ENCODE measurements at regions not wholly inside any gene's neighbourhood (a gene's known extent, or its start where the extent isn't known, plus 50 kb on each side); places are given as distances from the start of the nearest gene placed in this dataset.

DNA sequence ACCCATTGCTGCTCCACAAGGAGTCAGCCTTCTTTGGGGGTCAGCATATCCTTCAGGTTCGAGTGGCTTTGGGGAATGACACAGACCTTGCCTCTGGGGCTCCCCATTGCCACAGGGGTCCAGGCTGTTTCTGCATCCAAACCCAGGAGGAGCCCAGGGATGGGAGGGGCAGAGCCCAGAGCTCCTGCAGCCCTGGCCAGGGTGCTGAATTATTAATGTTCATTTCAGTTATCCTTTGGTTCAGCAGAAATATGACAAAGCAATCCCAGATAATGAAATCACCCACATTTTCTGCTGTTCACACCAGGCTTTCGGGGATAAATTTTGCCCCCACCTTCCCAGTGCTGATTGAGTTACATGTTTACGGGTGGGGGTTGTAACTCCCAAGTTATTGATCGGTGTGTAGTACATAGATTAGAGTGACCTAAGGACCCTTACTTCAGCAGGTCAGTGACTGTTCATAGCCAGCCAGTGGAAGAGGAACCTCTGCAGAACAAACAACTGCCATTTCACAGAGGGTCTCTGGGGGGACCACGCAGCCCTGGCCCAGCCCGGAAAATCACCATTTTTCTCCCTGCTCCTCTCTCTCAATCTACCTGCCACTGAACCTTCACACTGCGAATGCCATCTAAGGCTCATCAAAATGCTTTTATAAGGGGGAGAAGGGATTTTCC, 240.3 kb upstream of the N4BP1 start:
- in situ Hi-C loops (cut with MboI; ENCODE audit: low sequenced_read_pairs) = no loop called here

DNA sequence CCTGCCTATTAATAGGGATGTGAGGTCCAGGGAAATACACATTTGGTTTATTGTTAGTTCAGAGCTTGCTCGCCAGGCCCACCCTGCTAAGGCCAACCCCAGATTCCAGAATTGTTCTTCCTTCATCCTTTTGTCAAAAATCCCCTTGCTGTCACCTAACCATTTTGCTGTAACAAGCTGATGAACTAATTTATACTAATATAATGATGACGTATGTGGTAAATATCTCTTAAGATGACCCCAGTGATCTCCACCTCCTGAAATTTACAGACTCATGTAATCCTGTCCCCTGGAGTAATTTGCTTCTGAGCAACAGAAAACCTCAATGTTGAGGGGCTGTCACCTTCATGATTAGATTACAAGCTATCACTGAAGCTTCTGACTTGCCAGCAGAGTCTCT, 236.3 kb upstream of the N4BP1 start:
- in situ Hi-C loops (cut with MboI; ENCODE audit: low sequenced_read_pairs) = no loop called here

DNA sequence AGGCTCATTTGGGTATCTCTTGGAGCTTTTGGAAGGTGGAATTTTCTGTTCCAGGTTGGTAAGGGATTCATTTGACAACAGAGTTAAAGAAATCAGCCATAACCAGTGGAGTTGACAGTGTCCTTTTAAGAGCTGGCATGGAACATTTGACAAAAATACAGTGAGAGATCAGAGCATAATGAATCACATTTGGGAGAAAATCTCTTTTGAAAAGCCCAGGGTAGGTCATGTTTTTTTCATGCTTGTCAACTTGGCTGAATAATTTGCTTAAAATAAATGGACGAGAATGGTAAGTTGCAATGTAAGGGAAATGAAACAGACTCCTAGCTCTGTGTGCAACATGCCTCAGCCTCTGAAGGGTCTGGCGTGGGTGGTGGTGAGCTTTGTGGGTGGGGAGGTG, 235.3 kb upstream of the N4BP1 start:
- in situ Hi-C loops (cut with MboI; ENCODE audit: low sequenced_read_pairs) = no loop called here

DNA sequence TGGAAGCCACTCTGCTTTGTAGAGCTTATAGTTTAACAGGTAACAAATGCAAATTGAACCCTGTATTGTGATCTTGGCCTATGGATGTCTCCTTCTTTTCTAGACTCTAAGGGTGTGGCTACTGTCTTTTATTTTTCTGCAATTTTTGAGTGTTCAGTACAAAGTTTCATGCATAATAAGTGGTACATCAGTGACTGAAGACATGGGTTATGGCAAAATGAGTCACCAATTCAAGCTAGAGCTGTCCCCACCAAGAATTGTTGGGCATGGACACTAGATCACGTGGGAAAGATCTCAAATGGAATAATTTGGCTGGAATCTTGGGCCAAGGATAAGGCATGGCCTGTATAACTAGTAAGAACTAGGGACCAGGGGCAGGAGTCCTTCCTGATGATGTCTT, 228.4 kb upstream of the N4BP1 start:
- in situ Hi-C loops (cut with MboI; ENCODE audit: low sequenced_read_pairs) = no loop called here

DNA sequence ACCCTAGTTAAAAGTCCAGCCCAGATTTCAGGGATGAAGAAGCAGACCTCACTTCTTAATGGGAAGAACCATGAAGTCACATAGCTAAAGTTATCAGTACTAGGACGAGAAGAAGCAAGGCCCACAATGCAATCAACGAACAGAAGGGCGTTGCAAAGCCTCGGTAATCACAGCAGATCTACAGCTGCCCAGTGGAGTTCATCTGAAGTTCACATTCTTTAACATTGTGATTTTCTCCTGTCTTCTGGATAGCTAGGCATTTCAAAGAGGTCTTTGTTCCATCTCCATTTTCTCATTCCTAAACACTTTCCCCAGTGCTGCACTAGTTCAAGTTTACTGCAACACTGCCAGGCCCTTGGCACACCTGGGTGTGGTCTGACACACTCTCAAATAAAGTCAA, 226.7 kb upstream of the N4BP1 start:
- in situ Hi-C loops (cut with MboI; ENCODE audit: low sequenced_read_pairs) = no loop called here

DNA sequence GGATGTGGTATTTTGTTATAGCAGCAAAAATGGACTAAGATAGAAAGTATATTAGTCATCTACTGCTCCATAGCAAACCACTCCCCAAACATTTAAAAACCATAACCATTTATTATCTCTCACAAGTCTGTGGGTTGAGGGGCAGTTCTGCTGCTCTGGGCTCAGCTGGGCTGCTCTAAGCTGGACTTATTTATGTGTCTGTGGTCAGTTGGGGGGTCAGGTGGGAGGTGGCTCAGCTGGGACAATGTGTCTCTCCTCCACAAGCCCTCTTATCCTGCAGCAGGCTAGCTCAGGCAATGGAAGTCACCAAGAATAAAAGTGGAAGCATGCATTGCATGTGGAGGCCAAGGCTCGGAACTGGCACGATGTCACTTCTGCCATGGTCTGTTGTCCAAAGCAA, 226.1 kb upstream of the N4BP1 start:
- in situ Hi-C loops (cut with MboI; ENCODE audit: low sequenced_read_pairs) = no loop called here

DNA sequence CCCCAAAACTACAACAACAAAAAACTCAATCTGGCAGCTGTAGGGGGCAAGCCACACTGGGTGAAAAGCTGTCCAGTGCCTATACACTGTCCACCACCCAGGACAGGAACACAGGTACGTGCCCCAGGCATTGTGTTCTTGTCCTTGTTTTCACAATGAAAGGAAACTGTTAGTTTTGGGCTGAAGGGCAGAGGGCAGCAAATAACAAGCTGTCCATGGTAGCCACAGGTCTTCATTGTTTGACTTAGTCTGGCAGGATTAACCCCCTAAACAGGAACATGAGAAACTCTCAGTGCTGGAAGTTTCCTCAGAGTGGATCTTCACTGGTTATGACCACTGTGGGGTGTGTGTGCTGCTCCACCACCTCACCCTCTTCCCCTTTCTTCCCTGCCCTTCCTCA, 224.6 kb upstream of the N4BP1 start:
- in situ Hi-C loops (cut with MboI; ENCODE audit: low sequenced_read_pairs) = no loop called here

DNA sequence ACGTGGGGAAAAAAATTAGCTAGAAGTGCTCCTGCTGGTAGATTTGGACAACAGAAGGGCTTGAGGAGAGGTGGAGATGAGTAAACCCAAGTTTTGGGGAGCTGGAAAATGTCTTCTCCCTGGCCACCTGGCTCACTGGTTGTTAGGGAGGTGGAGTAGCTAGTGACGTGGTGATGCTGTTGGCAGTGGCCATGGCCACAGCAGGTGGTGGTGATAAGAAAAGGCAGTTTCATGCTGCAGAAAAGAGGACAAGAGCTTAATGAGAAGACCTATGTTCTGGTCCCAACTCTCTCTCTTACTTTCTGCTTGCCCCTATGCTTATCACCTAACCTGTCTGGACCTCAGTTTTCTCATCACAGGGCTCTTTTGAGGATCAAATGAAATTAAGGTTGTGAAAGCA, 223.5 kb upstream of the N4BP1 start:
- in situ Hi-C loops (cut with MboI; ENCODE audit: low sequenced_read_pairs) = no loop called here

DNA sequence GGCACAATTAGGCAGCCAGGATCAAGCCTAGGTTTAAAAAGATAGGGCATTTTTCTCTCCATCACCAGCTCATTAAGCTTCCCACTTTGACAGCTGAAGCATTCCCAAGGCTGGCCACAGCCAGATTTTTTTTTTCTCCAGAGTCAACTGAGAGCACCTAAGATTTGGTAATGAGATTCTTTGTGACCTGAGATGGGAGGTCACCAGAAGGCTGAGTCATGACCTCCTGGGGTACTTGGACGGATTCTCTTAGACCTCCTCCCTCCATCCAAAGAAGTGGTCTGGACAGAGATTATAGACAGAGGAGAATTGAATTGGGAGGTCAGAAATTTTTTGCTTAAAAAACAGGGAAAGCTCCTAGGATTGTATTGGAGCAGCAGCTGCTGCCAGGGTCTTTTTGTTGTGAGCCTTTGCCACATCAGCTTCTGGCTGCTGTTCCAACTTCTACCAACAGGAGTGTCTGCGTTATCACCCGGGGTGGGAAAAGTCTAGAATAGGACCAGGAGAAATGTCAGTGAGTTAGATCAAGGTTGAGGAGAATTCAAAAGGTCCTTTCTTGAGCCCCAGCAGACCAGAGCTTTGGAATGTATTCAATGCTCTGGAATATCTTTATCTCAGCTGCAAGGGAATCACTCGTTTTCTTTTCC, 221.2 kb upstream of the N4BP1 start:
- in situ Hi-C loops (cut with MboI; ENCODE audit: low sequenced_read_pairs) = no loop called here

DNA sequence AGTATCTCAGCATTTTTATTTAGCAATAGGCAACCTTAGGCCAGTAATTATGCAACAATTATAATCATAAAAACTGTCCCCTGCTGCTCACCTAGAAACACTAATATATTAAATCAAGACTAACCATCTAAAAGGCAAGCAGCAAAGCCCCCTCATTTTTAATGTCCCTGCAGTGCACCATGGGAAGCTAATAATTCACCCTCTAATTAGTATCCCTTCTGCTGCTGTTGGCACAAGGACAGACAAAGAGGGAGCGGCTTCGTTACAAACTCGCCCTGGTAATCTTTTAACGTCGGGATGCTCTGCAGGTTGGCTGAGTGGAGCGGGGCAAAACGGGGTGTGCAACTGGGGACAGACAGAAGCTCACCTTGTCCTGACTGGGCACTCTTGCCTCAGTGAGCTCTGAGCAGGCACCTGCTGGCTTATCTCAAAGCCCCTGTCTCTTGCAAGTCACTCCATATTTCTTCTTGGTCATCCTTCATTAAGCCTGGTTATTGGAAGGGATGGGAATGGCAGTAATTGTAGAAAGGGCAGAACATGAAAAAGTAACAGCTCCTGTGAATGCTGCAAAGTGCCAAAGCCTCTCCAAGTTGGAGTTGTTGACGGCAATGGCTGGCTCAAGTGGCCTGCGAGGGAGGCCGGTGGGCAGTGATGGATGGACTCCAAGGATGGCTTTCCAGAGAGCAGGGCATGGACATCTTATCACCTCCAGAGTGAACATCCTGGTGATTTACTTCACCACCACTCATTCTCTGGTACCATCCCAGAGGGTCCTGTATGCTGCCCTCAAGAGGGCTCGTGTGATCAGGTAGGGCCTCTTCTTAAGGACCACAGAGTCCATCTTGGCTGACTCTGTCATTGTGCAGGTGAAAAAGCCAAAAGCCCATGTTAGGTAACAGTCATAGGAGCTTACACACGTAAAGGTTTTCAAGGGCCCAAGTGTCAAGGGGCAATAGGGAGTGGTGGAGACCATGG, 219.6 kb upstream of the N4BP1 start:
- in situ Hi-C loops (cut with MboI; ENCODE audit: low sequenced_read_pairs) = no loop called here

DNA sequence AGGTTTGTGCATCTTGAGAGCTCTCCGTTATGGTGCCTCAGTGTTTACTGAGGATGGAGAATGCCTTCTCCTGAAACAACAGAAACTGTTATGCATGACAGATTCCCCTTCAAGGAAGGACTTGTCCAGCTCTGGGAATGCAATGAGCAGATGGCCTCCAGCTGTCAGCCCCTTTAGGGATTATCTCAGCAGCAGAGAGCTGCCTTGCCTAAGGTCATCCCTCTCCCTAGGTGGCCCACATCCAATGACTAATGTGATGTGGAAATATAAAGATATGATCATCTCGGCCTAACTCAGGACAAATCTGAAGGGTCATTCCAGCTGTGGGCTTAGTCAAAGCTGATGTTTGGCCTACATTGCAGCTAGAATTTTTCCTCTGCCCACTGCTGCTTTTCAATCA, 214.3 kb upstream of the N4BP1 start:
- in situ Hi-C loops (cut with MboI; ENCODE audit: low sequenced_read_pairs) = no loop called here

DNA sequence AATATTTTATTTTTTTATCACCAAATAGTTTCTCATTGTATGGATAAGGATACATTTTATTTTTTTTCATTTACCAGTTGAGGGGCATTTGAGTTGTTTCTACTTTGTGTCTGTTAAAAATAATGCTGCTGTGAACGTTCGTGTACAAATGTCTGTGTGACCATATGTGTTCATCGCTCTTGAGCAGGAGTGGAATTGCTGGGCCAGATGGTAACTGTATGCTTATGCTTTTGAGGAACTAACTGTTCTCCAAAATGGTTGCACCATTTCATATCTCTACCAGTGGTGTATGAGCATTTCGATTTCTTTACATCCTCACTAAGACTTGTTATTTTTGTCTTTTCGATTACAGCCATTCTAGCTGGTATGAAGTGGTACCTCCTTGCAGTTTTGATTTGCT, 212.5 kb upstream of the N4BP1 start:
- in situ Hi-C loops (cut with MboI; ENCODE audit: low sequenced_read_pairs) = no loop called here

DNA sequence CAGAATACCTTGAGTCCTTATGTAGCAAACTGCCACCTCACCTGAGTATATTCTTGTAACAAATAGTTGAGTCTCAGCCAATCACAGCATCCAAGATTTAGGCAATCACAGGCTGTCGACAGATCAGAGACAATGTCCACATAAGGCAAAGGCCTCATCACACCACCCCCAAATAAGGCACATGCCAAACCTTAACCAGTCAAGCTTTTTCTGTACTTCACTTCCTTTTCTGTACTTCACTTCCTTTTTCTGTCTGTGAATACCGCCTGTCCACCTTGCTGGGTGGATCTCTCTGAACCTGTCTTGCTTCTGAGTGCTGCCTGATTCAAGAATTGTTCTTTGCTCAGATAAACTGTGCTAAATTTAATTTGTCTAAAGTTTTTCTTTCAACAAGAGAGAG, 210.4 kb upstream of the N4BP1 start:
- in situ Hi-C loops (cut with MboI; ENCODE audit: low sequenced_read_pairs) = no loop called here

DNA sequence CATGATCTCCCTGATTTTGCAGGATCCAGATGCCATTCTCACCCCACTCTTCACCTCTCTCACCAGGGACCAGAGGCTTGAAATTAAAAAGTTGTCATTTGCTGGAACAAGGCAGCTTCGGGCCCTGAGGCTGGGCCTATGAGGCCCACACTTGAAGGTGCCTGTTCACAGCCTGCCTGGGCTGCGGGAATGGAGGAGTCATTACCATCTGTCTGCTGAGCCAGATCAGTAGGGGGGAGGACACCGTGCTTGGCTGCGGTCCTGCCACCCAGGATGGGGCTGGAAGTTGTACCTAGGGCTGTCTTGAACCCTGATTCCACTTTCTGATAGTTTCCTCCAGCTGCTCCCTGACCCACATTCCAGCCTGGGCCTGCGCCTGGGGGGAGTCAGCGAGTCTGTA, 208.3 kb upstream of the N4BP1 start:
- in situ Hi-C loops (cut with MboI; ENCODE audit: low sequenced_read_pairs) = no loop called here

DNA sequence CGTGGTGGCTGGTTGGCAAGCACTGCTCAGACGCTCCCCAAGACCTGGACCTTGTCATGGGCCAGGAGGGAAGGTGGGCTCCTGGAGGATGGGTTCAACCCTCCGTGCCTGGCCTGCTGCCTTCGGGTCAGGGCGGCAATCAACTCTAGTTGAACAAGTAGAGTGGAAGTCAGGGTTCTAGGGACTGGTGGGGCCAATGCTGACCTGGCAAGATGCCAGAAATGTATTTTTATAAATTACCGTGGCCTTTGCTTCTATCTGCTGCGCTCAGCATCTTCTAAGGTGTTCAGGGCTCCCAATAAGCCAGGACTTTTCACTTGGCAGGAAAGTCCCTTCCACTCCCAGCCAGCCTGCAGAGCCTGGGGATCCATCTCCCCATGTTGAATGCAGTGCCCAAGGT, 207.1 kb upstream of the N4BP1 start:
- in situ Hi-C loops (cut with MboI; ENCODE audit: low sequenced_read_pairs) = no loop called here

DNA sequence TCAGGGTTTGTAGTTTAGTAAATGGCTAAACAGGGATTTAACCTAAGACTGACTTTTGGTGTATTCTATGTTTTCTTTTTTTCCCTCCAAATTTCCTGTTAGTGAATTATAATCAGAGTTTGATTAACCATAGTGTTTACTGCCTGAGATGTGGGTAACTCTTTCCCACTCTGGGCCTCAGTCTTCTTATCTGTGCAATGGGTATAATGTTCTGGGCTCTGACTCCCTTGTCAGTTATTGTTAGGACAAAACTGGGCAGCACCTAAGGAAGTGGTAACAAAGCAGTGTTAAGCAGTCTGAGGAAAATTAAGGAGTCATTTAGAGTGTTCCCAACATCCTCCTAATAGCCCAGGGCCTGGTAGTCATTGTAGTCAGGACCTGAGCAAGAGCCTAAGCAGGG, 206.4 kb upstream of the N4BP1 start:
- in situ Hi-C loops (cut with MboI; ENCODE audit: low sequenced_read_pairs) = no loop called here

DNA sequence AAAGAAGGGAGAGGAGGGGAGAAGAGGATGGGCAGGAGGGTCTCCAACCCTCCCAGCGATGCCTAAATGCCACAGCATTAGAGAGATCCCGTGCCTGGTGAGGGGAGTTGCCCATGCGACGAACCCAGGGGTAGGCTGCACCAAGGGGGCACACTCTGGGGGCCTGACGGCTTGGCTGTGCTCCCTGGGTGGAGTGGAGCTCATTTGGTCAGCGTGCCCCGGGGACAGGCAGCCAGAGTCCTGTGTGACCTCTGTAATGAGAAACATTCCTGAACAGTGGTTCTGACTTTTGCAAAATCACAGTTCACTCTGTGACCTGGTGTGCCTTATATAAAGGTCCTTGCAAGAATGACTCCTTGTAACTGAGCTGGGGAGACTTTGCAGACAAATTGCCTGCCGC, 205.0 kb upstream of the N4BP1 start:
- in situ Hi-C loops (cut with MboI; ENCODE audit: low sequenced_read_pairs) = no loop called here

DNA sequence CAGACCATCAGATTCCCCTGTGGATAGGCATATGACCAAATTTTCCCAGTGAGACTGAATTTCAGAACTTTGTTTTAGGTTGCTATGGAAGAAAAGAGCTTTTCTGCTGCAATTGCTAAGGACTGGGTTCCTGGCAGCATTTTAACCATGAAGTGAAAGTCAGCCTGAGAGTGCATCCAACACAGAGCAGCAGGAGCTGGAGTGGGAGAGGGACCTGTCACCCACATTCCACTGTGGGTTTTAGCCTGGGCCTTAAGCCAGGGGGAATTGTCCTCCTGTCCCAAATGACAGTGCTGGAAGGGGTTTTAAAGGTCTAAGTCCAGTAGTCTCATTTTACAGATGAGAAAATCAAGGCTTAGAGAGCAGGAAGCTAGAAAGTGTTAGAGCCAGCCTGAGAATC, 203.5 kb upstream of the N4BP1 start:
- in situ Hi-C loops (cut with MboI; ENCODE audit: low sequenced_read_pairs) = no loop called here

DNA sequence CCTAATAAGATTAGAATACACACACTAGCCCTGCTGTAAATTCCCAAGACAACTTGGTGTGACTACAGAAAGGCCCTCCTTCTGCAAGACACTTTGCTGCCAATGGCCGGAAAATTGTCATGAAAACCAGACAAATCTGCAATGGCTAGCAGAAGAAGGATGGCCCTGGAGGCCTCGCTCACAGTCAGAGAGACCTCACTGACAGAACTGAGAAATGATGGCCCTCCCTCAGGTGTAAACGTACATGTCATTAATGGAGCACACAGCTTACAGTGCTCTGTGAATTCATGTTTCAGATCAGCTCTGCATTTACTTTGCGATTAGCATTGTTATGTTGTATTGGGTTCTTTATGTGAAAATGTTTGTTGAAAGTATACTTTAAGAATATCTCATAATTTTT, 202.9 kb upstream of the N4BP1 start:
- in situ Hi-C loops (cut with MboI; ENCODE audit: low sequenced_read_pairs) = no loop called here

DNA sequence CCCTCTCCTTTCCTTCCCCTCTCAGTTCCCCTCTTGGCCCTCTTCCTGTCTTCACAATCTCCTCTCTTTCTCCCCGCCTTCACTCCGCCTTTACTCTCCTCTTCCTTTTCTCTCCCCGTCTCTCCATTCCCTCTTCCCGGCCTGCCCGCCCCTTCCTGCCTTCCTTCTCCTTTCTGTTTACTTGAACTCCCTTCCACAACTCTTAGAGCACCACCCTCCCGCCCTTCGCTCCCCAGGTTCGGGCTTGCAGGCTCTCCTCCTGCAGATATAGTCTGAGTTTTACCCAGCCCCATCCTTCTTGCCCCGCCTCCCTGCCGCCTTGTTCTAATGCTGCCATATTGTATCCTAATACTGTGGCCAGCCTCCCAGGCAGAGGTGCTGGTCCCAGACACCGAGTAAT, 201.5 kb upstream of the N4BP1 start:
- in situ Hi-C loops (cut with MboI; ENCODE audit: low sequenced_read_pairs) = no loop called here

DNA sequence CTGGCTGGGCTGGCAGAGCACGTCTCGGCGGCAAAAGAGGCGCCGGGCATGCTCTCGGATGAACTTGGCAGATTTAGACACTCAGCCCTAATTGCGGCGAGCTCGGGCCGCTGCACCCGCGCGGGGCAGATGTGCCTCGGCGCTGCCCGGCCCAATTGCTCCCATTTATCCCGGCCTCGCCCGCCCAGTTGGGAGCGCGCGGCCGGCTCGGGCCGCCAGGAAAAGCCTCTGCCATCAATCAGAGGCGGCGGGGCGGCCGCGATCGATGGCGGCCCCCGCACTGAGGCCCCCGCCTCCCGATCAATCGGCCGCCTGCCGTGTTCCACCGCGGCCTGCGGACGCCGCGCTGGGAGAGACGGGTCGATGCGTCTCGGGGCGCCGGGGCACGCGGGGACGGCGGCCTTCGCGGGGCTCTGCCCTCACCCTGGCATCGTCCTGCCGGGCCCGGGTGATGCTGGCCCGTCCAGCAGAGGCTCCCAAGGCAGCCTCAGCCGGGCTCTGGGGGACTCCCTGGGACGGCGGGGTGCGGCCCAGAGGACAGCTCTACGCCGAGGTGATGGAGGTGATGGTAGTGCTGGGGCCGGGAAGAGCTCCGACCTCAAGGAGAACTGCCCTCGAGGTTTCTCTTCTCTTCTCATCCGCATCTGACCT, 200.9 kb upstream of the N4BP1 start:
- in situ Hi-C loops (cut with MboI; ENCODE audit: low sequenced_read_pairs) = no loop called here

DNA sequence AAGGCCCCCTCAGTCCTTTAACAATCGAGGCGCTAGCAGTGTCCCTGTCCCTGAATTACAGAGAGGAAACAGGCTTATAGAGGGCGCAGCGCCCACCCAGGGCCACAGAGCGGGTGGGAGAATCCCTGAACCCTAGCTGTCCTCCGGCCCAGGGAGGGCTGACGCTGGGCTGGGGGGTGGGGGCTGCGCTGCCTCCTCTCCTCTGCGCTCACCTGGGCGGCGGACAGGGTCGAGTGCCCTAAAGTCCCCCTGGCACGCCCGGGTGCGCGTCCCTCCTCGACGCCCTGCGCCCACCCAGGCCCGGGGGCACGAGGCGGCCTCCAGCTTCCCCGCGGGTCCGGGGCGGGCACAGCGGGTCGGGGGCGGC, 200.4 kb upstream of the N4BP1 start:
- in situ Hi-C loops (cut with MboI; ENCODE audit: low sequenced_read_pairs) = no loop called here

Measured in HL-60/S4 treated with phorbol 12-myristate 13-acetate at 8.2 ng/mL for 4 days and 3 days (cell line).